ENCODE measurements at regions not wholly inside any gene's neighbourhood (a gene's known extent, or its start where the extent isn't known, plus 50 kb on each side); places are given as distances from the start of the nearest gene placed in this dataset.
"Not testable (repeated sequence)": the region's sequence is repeated elsewhere in the genome, so short reads cannot be mapped to it uniquely, and the experiment has no call there.

DNA sequence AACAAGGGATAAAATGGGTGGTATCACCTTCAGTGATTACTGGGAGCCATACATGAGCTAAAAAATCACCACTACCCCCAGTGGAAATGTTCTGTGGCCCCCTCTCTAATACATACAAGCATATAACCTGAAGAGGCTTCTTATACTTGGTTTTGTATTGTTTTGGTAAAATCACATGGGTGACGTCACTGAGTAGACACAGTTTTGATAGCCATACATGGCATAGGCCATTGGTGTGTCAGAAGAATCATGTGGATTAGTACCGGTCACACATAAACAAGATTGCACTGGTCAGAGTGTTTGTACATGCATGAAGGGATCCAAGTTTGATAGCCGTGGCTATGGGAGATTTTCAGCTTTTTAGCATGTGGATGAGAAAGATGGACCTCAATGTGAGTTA lies 131.9 kb upstream of the RADX start:
- DNase-seq (ENCODE audit: low spot score) = no peak
- TF ChIP-seq, protein P1, sequence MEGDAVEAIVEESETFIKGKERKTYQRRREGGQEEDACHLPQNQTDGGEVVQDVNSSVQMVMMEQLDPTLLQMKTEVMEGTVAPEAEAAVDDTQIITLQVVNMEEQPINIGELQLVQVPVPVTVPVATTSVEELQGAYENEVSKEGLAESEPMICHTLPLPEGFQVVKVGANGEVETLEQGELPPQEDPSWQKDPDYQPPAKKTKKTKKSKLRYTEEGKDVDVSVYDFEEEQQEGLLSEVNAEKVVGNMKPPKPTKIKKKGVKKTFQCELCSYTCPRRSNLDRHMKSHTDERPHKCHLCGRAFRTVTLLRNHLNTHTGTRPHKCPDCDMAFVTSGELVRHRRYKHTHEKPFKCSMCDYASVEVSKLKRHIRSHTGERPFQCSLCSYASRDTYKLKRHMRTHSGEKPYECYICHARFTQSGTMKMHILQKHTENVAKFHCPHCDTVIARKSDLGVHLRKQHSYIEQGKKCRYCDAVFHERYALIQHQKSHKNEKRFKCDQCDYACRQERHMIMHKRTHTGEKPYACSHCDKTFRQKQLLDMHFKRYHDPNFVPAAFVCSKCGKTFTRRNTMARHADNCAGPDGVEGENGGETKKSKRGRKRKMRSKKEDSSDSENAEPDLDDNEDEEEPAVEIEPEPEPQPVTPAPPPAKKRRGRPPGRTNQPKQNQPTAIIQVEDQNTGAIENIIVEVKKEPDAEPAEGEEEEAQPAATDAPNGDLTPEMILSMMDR (IDR thresholded peaks at IDR 0.05; ENCODE audit: borderline replicate concordance, control extremely low read depth, extremely low read depth, insufficient read depth, missing control alignments) = no peak
- in situ Hi-C loops (cut with MboI; ENCODE audit: low sequenced_read_pairs, unreplicated experiment) = loop anchor here (25.0 kb wide), 1 partner anchor 307 kb away; no protein-coding TSS in a partner anchor

DNA sequence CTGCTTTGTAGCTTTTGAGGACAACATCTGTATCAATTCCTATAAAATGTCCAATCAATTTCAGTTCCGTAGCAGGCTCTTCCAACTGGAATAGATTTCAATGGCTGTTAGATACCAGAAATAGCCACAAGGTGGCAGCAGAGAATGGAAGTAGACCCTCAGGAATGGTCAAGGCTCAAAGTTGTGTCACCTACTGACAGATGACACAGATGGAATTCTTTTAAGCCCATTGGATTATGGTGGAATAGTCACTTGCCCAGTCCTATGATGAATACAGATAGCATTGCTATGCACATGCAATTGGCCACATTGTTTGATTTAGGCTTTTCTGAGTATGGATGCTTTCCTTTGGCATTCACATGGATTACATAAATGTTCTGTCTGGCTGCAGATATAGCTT lies 130.4 kb upstream of the RADX start:
- in situ Hi-C loops (cut with MboI; ENCODE audit: low sequenced_read_pairs, unreplicated experiment) = loop anchor here (25.0 kb wide), 1 partner anchor 306 kb away; no protein-coding TSS in a partner anchor
- TF ChIP-seq, protein P1 (IDR thresholded peaks at IDR 0.05; ENCODE audit: borderline replicate concordance, control extremely low read depth, extremely low read depth, insufficient read depth, missing control alignments) = peak; percentile 67
- no peak for DNase-seq (ENCODE audit: low spot score)

- DNase-seq (ENCODE audit: low spot score) = no peak
- in situ Hi-C loops (cut with MboI; ENCODE audit: low sequenced_read_pairs, unreplicated experiment) = loop anchor here (25.0 kb wide), 1 partner anchor 303 kb away; no protein-coding TSS in a partner anchor
Observed at GRCh38 chrX:106484233-106484632, 127.5 kb upstream of the RADX start.

GRCh38 chrX:106493210-106493816 lies 118.5 kb upstream of the RADX start:
- in situ Hi-C loops (cut with MboI; ENCODE audit: low sequenced_read_pairs, unreplicated experiment) = loop anchor here (25.0 kb wide), 1 partner anchor 294 kb away; no protein-coding TSS in a partner anchor

More at GRCh38 chrX:106484233-106484632, 127.5 kb upstream of the RADX start:
- TF ChIP-seq, protein P1 (IDR thresholded peaks at IDR 0.05; ENCODE audit: borderline replicate concordance, control extremely low read depth, extremely low read depth, insufficient read depth, missing control alignments) = no peak

DNA sequence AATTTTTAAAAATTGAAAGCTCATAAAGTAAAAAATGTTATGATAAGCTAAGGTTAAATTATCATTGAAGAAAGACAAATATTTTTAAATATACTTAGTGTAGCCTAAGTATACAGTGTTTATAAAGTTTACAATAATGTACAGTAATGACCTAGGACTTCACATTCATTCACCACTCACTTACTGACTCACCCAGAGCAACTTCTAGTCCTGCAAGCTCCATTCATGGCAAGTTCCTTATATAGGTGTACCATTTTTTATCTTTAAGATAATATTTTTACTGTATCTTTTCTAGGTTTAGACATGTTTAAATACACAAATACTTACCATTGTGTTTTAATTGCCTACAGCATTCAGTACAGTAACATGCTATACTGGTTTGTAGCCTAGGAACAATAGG lies 112.3 kb upstream of the RADX start:
- DNase-seq (ENCODE audit: low spot score) = no peak
- in situ Hi-C loops (cut with MboI; ENCODE audit: low sequenced_read_pairs, unreplicated experiment) = loop anchor here (25.0 kb wide), 1 partner anchor 288 kb away; no protein-coding TSS in a partner anchor
- TF ChIP-seq, protein P1 (IDR thresholded peaks at IDR 0.05; ENCODE audit: borderline replicate concordance, control extremely low read depth, extremely low read depth, insufficient read depth, missing control alignments) = no peak

More at GRCh38 chrX:106493210-106493816, 118.5 kb upstream of the RADX start:
- DNase-seq (ENCODE audit: low spot score) = not testable (repeated sequence)

DNA sequence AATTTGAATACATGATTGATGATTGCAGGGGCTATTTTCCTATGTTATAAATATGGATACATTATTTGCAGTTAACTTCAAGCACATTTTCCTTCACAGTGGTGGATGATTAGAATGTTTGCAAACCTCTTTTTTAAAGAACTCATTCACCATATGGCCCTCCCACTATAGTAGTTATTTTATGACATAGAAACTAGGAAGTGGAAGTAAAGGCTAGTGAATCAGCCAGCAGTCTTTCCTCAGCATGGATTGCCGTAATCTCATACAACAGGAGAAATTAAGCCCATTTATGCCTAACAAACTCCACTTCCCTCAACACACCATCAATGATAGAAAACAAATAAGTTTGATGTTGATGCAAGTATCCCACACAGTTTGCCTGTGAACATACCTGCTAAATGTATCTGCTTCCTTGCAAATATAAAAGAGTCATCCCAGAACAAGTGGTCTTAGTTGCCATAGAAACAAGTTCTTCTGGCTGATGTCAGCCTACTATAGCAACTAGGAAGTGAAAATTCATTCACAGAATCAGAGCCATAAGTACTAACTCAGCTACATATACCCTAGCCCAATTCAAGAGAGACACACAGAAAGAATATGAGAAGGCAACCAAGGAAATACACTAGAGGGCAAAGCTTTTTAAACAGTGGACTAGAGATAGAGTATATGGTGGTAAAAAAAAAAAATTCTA lies 100.9 kb upstream of the RADX start:
- DNase-seq (ENCODE audit: low spot score) = no peak
- TF ChIP-seq, protein P1 (IDR thresholded peaks at IDR 0.05; ENCODE audit: borderline replicate concordance, control extremely low read depth, extremely low read depth, insufficient read depth, missing control alignments) = no peak
- in situ Hi-C loops (cut with MboI; ENCODE audit: low sequenced_read_pairs, unreplicated experiment) = no loop called here
